ENCODE measurements at regions not wholly inside any gene's neighbourhood (a gene's known extent, or its start where the extent isn't known, plus 50 kb on each side); places are given as distances from the start of the nearest gene placed in this dataset.
"Not testable (repeated sequence)": the region's sequence is repeated elsewhere in the genome, so short reads cannot be mapped to it uniquely, and the experiment has no call there.

DNA sequence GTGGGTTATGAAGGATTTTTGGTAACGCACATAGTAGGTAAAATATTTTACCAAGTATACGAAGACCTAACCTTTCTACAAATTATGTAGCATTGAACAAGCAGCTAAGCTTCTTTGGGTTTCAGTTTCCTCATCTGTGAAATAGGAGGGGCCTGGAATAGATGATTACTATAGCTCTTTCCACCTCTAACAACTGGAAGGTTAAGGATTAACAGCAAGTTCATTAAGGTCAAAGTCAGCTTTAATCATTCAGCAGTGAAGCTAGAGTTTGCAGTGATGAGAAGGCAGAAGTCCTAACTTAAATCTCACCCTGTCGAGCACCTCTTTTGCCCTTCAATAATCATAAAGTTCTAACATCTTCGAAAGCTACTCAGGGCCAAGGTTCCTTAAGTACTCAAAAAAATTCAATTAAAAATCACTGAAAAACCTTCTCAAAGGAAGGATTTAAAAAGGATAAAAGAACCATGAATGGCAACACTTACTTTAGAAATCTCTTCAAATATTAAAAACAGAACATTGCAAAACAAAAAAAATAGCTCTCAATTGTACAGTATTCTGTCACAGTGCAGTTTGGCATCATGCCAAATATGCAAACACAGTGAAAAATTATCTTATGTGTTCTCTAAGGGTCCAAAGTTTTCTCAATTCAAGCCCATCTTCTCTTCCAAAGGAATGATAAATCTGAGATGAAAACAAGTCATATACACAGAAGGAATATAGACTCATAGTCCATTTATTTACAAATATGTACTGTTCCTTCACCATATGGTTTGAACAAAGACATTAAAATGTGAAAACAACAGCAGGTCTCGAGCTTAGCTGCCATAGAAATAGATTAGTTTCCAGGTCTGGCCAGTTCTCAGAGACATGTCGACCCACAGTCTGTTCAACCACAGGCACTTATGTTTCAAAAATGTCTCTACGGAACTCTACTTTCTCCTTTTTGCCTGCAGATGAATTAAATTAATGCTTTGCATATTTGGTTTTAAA lies 152.0 kb upstream of the SLC13A1 start:
- TF ChIP-seq JUND (IDR thresholded peaks at IDR 0.05; ENCODE audit: low read depth): no peak
- DNase-seq (ENCODE audit: low read depth in 1 of 2, low spot score in 1 of 2): no peak

DNA sequence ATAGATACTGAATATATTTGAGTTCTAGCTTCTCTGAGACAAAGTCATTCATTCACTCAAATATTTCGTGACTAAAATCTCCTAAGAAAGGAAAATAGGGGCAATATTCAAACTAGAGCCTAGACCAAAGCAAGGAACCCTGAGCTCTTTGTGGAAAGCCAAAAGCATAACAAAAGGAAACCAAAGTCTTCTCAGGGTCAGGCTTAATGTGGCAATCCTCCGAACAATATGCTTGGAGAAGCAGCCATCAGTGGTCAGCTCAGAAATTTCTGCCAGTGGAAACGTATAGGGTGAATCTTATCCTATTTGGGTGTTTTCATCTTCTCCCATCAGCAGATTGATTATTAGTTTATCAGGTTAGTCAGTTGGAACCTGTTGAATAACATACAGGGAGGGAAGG lies 151.3 kb upstream of the SLC13A1 start:
- no peak for DNase-seq (ENCODE audit: low read depth in 1 of 2, low spot score in 1 of 2)
- TF ChIP-seq JUND (IDR thresholded peaks at IDR 0.05; ENCODE audit: low read depth): no peak
- in situ Hi-C loops (cut with HindIII; ENCODE audit: low pct_unique_long_range_greater_than_20kb, low sequenced_read_pairs): no loop called here

More for the DNA sequence above, 152.0 kb upstream of the SLC13A1 start:
- in situ Hi-C loops (cut with HindIII; ENCODE audit: low pct_unique_long_range_greater_than_20kb, low sequenced_read_pairs): no loop called here

- in situ Hi-C loops (cut with HindIII; ENCODE audit: low pct_unique_long_range_greater_than_20kb, low sequenced_read_pairs): no loop called here
- DNase-seq (ENCODE audit: low read depth in 1 of 2, low spot score in 1 of 2): no peak
- no peak for TF ChIP-seq JUND (IDR thresholded peaks at IDR 0.05; ENCODE audit: low read depth)
Observed at GRCh38 chr7:123348690-123349089, 148.9 kb upstream of the SLC13A1 start.

DNA sequence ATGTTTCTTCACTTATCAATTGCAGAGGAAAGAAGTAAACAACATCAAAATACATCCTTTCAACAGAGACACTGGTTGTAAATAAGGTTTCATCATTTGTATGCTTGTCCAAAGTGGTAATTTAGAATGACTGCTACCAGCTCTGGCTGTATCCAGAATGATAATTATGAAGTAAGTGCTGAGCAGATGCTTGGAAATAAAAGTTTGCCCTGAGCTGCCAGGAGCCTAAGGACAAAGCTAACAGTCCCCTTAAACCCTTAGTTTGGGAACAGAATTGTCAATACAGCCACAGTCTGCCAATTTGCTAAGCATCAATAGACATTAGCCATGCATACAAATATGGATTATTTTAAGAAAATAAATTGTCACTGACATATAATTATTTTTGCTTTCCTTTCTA lies 147.0 kb upstream of the SLC13A1 start:
- no peak for TF ChIP-seq JUND (IDR thresholded peaks at IDR 0.05; ENCODE audit: low read depth)
- in situ Hi-C loops (cut with HindIII; ENCODE audit: low pct_unique_long_range_greater_than_20kb, low sequenced_read_pairs): no loop called here
- no peak for DNase-seq (ENCODE audit: low read depth in 1 of 2, low spot score in 1 of 2)

DNA sequence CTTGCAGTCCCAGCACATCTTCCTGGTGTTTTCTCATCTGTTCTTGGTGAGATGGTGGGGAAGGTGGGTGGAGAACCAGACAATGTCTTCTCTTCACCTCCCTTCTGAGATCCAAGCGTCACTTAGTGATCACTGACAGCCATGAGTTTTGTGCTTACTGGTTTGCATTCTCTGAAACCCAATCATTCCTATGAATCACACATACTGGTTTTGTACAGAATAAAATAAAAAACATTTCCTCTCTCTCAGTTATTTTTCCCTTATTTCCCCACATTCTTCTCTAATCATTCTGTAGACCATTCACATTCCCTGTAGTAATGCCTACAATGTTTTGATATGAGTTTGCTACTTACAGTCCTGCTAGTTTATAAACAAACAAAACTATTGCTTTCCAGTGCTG lies 143.8 kb upstream of the SLC13A1 start:
- in situ Hi-C loops (cut with HindIII; ENCODE audit: low pct_unique_long_range_greater_than_20kb, low sequenced_read_pairs): no loop called here
- no peak for TF ChIP-seq JUND (IDR thresholded peaks at IDR 0.05; ENCODE audit: low read depth)
- no peak for DNase-seq (ENCODE audit: low read depth in 1 of 2, low spot score in 1 of 2)

DNA sequence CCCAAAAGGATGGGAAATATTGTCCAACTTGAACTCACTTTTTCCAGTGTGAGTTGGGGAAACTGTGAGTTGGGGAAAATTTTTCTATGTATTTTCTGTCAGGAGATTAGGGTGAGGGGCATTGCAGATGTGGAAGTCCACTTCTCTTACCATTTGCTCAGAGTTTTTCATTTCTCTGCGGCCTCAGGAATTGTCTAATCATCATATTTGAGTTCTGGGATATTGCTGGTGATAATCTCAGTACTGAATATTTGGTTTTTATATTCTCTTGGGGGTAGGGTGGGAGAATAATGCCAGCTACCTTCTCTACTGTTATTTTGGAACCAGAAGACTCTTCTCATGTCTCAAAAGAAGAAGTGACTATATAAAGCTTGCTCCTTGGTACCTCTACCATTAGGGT lies 141.3 kb upstream of the SLC13A1 start:
- no peak for DNase-seq (ENCODE audit: low read depth in 1 of 2, low spot score in 1 of 2)
- TF ChIP-seq JUND (IDR thresholded peaks at IDR 0.05; ENCODE audit: low read depth): no peak
- in situ Hi-C loops (cut with HindIII; ENCODE audit: low pct_unique_long_range_greater_than_20kb, low sequenced_read_pairs): no loop called here

DNA sequence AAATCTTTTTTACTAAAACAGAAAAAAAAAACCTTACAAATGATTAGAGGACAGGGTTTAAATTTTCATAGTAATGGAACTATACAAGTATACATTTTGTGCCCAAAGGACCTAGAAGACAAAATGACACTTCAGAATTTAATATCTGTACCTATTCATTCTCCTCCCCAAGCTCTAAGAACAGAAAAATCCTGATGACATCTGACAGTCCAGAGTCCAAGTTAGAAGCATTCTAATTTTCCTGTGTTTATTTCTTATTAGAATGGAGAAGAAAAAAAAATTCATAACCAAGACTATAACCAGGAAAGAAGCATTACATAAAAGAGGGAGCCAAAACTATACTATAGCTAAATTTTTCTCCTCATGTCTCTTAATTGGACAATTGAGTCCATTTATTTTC lies 138.9 kb upstream of the SLC13A1 start:
- TF ChIP-seq JUND (IDR thresholded peaks at IDR 0.05; ENCODE audit: low read depth): no peak
- in situ Hi-C loops (cut with HindIII; ENCODE audit: low pct_unique_long_range_greater_than_20kb, low sequenced_read_pairs): no loop called here
- no peak for DNase-seq (ENCODE audit: low read depth in 1 of 2, low spot score in 1 of 2)

- no peak for TF ChIP-seq JUND (IDR thresholded peaks at IDR 0.05; ENCODE audit: low read depth)
- DNase-seq (ENCODE audit: low read depth in 1 of 2, low spot score in 1 of 2): no peak
- in situ Hi-C loops (cut with HindIII; ENCODE audit: low pct_unique_long_range_greater_than_20kb, low sequenced_read_pairs): no loop called here
Observed at GRCh38 chr7:123329988-123330643, 130.3 kb upstream of the SLC13A1 start.

DNA sequence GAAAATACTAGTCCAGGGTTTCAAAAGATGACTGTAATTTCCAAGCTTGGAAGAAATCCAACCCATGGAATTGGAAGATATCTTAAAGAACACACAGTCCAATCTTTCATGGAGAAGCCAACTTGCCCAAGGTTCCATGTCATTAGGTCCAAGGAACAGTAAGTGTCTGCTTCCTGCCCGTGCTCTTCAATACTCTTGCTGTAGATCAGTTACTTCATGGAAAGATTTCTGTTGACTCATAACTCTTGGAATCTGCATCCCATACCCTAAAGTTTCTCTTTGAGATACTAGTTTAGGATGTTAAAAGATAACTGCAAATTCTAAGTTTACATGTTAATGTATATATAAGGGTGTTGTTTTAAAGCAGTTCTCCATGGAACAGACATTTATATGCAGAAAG lies 127.9 kb upstream of the SLC13A1 start:
- in situ Hi-C loops (cut with HindIII; ENCODE audit: low pct_unique_long_range_greater_than_20kb, low sequenced_read_pairs): no loop called here
- TF ChIP-seq JUND (IDR thresholded peaks at IDR 0.05; ENCODE audit: low read depth): no peak
- DNase-seq (ENCODE audit: low read depth in 1 of 2, low spot score in 1 of 2): no peak

- no peak for TF ChIP-seq JUND (IDR thresholded peaks at IDR 0.05; ENCODE audit: low read depth)
- in situ Hi-C loops (cut with HindIII; ENCODE audit: low pct_unique_long_range_greater_than_20kb, low sequenced_read_pairs): no loop called here
- no peak for DNase-seq (ENCODE audit: low read depth in 1 of 2, low spot score in 1 of 2)
Observed at GRCh38 chr7:123324283-123324682, 124.5 kb upstream of the SLC13A1 start.

DNA sequence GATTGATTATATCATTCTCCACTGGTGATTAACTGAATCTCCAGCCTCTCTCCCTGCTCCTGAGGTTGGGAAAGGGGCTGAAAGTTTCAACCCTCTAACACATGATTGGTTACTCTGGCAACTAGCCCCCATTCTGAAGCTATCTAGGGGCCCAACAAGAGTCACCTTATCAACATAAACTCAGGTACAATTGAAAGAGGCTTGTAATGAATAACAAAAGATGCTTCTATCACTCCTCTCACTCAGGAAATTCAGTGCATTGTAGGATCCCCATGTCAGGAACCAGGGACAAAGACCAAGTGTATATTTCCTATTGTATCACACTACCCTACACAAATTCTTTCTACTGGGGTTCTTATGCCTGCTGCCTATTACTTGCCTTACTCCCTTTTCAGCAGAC lies 123.9 kb upstream of the SLC13A1 start:
- in situ Hi-C loops (cut with HindIII; ENCODE audit: low pct_unique_long_range_greater_than_20kb, low sequenced_read_pairs): no loop called here
- no peak for TF ChIP-seq JUND (IDR thresholded peaks at IDR 0.05; ENCODE audit: low read depth)
- no peak for DNase-seq (ENCODE audit: low read depth in 1 of 2, low spot score in 1 of 2)

- in situ Hi-C loops (cut with HindIII; ENCODE audit: low pct_unique_long_range_greater_than_20kb, low sequenced_read_pairs); DNase-seq (ENCODE audit: low read depth in 1 of 2, low spot score in 1 of 2): not testable (repeated sequence)
Observed at GRCh38 chr7:123321578-123321977, 121.8 kb upstream of the SLC13A1 start.

- TF ChIP-seq JUND (IDR thresholded peaks at IDR 0.05; ENCODE audit: low read depth): no peak
- peak in 1 of 2 experiments; percentile 10 for DNase-seq (ENCODE audit: low read depth in 1 of 2, low spot score in 1 of 2)
- in situ Hi-C loops (cut with HindIII; ENCODE audit: low pct_unique_long_range_greater_than_20kb, low sequenced_read_pairs): no loop called here
Observed at GRCh38 chr7:123319911-123320310, 120.1 kb upstream of the SLC13A1 start.

All from T47D (cell line).